TTC549 (cell line): ENCODE measurements at regions not wholly inside any gene's neighbourhood (a gene's known extent, or its start where the extent isn't known, plus 50 kb on each side); places are given as distances from the start of the nearest gene placed in this dataset.
"Not testable (repeated sequence)": the region's sequence is repeated elsewhere in the genome, so short reads cannot be mapped to it uniquely, and the experiment has no call there.

Source experiments
- FAIRE-seq: peaks from 2 replicates; lab custom pipeline; 2012; peaks lifted over from hg19 to GRCh38; lab: Jason Lieb, UNC

DNA sequence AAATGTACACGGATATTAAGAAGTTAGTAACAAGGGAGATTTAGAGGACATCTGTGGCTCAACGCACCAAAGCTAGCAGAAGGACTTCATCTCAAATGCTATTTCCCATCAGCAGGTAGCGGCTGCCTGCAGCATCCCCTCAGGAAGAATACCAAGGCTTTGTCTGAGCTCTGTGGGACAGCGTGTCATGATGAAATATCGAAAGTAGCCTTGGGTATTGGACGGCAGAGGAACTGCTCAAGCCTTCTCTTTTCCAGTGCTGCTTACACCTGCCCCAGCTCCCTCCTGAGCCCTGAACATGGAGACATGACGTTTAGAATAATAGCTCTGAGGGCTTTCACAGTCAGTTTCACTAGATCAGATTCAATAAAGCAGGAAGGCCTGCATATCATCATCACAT, 241.6 kb downstream of the SUCLG1 start:
- no peak for FAIRE-seq

DNA sequence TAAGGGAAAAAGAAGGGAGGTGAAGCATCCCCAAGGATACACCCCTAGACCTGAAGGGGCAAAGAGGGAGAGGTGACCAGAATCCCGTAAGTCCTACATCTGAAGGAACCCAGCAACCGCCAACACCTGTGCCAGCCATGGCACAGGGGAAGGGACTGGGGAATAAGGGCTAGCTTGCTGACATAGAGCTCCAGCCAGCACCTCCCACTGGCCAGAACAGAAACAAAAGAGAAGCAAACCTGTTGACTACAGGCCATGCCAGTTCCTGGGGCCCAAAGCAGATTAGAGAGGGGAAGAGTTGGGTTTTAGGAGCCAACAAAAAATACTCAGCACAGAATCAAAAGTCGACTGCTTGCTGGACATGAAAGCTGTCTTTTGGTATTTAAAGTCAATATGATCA, 244.6 kb downstream of the SUCLG1 start:
- FAIRE-seq: no peak

DNA sequence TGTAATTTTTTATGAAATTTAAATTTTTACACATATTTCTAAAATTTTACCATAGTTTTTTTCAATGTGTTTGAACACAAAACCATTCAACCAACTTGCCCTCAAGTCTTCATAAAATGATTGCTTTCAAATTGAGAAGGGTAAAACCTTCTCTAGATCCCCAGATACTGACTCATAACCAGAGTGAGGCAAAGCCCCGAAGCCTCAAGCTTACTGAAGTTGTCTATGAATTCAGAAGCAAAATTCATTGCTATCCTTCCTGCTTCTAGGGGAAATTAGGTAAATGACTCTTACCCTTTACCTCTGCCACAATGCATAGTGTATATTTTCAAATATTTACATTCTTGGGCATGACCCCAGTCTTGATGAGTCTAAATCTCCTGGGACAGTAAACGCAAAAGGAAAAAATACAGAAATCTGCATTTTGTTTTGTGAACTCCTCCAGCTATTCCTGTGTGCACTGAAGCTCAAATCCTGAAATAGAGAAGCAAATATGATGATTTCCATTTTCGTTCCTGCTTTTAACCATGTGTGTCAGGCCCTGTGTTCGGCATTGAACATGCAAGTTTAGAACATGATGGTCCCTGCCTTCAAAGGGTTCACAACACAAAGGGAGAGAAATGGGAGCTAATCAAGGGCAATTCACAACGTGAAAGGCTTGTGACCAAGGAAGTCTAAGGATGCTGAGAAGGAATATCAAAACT, 246.3 kb downstream of the SUCLG1 start:
- FAIRE-seq: no peak

DNA sequence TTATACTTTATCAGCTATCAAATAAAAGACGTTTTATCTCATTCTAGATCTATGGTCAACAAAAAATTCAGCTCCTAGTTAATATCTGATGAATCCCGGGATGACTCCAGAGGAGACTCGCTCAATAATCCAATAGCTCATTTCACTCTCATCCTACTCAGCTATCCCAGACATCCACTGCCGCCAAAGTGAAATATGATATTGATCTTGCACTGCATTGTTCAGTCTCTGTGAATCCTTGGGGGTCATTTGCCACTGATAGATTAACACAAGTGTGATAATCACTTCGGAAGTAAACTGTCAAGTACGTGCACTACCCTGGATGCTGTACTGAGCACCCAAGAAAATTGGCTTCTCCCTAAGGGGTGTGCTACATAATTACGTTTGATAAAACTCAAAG, 249.1 kb downstream of the SUCLG1 start:
- FAIRE-seq: no peak

DNA sequence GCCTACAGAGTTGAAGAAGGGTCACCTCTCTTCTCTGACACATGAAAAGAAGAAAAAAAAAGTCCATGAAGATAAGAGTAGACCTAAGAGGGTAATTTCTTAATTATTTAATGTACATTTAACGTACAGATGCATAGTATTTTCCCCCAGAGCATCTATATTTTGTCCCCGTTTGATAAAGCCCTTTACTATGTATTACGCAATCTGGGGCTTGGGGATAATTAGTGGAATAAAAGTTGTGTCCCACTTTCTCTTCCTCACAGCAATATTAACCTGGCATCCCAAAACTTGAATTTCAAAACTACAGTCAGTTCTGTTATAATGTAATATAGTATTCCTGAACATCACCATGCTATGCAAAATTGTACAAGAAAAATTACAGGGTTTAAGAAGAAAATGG, 254.1 kb downstream of the SUCLG1 start:
- no peak for FAIRE-seq

DNA sequence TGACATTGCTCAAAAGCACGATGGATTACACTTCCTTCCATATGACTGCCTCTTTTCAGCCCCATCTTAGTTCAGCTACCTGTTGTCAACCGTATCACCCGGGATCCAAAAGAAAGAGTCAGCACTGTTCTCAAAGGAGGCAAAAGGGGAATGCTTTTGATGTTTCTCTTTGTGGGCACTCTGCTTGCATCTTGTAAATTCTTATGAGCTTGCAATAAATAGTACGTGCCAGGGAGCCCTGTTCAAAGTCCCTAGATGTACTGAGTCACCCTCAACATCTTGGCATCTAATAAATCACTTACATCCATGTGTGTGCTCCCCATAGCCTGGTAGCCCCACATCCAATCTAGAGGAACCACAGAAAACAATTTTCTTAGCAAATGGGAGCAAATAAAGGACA, 256.9 kb downstream of the SUCLG1 start:
- FAIRE-seq: no peak

DNA sequence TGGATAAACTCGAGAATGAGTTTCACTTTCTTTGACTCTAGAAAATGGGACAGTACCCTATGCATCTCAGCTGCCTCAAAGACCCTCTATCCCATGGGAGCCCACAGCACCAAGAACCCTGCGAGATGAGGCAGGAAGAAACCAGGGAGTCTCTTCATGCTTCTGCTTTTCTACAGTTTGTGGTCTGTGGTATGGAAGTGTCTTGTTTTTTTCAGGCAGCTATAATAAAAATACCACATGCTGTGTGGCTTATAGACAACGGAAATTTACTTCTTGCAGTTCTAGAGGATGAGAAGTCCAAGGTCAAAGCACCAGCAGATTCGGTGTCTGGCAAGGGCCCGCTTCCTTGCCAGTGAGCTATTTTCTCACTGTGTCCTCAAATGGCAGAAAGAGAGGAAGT, 257.9 kb downstream of the SUCLG1 start:
- FAIRE-seq: no peak

DNA sequence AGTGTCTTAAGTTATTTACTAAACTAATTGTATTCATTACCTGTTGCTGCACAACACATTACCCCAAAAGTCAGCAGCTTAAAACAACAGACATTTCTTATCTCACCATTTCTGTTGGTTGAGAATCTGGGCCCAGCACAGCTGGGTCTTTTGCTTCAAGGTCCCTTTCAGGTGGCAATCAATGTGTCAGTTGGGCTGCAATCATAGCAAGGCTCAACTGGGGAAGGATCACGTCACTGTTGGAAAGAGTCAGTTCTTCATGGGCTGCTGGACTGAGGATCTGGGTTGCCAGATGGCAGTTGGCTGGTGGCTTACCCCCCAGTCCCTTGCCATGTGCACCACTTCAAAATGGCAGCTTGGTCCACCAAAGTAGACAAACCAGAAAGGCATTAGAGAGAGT, 261.2 kb downstream of the SUCLG1 start:
- no peak for FAIRE-seq

DNA sequence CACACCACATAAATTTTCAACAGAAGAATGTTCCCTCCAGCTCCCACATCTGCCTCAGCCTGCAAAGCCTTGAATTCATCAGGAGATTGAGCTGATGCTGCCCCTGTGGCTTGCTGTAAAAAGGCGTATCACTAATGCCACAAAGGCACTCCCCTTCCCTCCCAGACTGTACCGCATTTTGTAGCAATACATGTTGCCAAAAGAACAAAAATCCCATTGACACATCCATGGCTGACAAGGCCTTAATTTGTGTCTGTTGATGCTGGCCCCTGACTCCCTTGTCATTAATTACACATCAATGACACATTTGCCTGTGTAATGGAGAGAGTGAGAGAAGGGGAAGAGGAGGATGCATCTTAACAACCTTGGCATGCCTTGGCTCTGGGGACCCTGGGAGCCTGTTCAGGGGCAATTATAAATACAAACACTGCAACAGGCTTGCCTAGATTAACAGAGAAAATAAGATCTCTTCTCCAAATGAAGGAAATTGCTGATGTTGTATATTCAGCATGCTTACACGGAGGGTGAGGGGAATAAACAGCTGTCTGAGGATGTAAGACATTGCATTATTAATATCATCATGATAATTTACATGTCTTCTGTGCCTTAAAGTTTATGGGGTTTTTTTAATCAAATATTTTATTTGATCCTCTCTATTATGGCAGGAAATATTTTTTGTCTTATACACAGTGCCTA, 264.0 kb downstream of the SUCLG1 start:
- no peak for FAIRE-seq

DNA sequence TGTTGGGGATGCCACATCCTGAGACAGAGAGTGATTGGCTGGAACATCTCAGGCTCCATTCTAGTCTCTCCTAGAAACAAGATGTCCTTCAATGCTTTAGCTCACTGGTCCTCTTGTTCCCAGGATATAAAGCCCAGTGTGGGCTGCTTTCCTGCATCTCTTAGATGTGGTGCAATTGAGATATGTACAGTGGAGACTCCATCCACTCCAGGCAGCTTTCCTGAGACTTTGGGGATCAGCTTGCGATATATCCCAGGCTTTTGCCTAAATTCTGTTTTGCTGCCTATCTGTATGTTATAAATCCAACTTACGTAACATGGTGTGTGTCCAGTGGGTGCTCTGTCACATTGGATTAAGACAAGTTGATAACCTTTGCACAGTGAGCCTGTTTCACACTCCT, 264.9 kb downstream of the SUCLG1 start:
- FAIRE-seq: no peak

DNA sequence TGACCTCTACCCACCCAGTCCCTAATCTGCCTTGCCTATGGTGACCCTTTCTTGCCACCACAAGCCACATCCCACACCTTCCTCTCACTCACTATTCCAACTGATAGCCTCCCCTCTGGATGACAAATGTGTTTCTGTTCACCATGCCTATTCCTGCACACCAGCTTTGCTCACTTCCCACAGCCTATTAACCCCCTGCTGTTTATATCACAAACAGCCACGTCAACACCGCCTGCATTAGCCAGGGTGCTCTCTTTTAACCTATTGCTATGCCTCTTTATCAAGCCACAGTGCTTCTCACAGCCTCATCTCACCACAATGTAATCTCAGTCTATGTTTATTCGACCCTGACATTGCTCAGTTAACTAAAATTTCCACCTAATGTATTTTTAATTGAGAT, 271.8 kb downstream of the SUCLG1 start:
- no peak for FAIRE-seq

DNA sequence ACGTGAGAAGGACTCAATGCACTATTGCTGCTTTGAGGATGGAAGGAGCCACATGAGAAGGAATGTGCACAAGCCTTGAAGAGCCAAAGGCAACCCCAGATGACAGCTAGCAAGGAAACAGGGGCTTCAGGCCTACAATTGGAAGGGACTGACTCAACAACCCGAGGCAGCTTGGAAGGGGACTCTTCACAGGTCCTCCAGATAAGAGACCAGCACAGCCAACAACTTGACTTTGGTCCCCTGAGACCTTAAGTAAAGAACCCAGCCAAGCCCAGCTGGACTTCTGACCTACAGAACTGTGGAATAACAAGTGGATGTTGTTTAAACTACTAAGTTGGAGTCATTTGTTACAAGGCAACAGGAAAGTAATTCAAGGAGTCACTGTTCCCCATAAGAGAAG, 277.2 kb downstream of the SUCLG1 start:
- FAIRE-seq: no peak

DNA sequence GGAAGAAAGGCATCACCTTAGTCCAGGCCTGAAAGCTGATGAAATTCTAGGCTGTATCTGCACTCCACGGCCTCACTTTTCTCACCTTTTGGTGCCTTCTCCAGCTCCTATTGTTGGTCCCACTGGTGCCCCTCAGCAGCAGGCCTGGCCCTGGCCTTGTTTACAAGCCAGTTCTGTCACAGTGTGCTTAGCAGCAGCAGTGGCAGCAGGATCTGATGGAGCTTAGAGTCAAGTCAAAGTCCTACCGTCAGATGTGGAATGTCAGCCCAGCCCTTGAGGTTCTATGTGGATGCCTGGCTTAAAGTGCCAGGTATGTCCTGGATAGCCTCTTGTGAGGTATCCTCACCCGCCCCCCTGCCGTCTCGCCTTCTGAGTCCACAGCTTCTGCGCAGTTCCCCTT, 281.3 kb downstream of the SUCLG1 start:
- FAIRE-seq: no peak

DNA sequence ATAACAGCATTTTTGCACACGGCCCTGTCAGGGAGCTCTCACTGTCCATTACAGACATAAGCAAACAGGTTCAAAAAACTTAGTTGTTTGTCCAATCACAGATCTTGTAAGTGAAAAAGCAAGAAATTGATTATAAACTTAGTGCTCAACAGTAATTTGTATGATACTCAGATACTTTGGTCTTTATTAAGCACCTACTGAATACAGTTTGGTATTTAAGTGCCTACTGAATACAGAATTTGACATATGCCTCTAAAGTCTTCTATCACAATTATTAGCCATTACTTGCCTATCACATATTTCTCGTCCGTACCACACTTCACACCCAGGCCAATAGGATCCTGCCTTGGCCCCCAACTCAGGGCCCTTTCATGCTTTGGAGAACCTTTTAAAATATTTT, 283.1 kb downstream of the SUCLG1 start:
- FAIRE-seq: no peak

DNA sequence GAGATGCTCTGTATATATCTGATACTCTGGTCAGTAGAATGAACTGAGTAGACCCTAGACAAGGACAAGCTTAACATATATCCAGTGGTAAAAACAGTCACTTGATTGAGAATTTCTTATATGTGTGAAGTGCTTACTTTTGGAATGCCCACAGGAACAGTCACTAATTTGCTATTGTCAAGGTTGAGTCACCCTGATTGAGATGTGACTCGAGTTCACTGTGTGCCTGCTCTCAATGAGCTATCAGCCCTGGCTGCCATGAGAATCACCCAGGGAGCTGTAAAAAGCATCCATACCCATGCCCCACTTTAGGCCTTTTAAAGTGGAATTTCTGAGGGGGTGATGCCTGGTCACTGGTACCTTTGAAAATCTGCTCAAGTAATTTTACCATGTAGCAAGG, 283.7 kb downstream of the SUCLG1 start:
- FAIRE-seq: no peak

DNA sequence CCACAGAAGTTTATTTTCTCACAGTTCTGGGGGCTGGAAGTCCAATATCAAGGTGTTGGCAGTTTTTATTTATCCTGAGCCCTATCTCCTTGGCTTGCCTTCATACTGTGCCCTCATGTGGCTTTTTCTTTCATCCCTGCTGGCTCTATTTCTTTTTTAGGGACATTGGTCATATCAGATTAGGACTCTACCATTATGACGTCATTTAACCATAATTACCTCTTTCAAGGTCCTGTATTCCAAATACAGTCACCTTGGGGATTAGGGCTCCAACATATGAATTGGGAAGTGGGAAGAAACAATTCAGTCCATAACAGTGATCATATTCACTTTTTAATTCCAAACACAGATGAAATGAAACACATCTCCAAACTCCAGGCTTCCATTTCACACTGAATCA, 286.0 kb downstream of the SUCLG1 start:
- no peak for FAIRE-seq

DNA sequence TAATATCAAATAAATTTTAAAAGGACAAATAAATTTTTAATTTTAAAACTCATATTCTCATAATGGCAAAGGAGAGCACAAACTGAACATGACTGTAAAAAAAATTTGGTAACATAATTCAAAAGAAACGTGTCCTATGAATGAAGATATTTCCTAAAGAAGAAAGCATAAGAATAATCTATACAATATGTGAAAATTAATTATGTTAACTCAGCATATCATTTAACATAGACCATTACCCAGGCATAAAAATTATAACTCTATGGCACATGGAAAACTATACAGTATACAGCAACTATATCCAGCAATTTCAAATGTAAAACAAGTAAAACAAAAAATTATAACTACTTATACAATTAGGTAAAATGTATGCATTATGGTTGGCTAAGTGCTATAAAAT, 288.1 kb downstream of the SUCLG1 start:
- FAIRE-seq: no peak

DNA sequence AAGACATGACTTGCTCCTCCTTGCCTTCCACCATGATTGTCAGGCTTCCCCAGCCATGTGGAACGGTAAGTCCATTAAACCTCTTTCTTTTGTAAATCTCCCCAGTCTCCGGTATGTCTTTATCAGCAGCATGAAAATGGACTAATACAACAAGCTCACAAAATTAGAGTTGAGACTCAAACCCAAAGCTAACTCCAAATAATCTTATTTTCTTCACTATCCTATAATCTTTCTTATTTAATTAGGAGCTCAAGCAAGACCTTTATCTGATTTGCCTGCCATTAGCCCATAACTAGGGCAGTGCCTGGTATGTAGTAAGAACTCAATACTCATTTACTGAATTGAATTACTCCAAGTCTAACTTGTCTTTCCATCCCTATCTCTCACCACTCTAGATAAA, 289.2 kb downstream of the SUCLG1 start:
- no peak for FAIRE-seq

DNA sequence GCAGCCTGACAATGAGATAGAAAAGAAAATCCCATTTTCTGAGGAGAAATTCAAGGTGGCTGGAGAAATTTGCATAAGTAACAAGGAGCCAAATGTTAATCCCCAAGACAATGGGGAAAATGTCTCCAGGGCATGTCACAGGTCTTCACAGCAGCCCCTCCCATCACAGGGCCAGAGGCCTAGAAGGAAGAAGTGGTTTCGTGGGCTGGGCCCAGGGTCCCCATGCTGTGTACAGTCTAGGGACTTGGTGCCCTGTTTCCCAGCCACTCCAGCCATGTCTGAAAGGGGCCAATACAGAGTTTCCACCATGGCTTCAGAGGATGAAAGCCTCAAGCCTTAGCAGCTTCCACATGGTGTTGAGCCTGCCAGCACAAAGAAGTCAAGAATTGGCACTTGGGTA, 290.5 kb downstream of the SUCLG1 start:
- not testable (repeated sequence) for FAIRE-seq

DNA sequence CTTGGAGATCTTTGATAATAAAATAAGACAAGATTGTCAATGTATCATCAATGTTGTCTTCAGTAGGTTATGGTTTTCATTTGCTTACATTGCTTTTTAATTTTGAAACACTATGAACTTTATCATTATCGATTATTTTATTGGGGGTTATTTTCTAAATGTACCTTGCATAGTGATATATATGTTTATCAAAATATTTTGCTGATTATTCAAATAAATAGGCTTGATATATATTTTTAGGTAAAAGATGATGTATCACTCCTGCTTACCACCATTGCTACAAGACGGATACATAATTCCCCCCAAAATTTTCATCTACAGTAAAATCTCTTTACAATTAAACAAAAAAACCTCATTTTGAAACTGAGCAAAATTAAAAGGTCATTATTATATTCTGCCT, 293.8 kb downstream of the SUCLG1 start:
- FAIRE-seq: no peak

DNA sequence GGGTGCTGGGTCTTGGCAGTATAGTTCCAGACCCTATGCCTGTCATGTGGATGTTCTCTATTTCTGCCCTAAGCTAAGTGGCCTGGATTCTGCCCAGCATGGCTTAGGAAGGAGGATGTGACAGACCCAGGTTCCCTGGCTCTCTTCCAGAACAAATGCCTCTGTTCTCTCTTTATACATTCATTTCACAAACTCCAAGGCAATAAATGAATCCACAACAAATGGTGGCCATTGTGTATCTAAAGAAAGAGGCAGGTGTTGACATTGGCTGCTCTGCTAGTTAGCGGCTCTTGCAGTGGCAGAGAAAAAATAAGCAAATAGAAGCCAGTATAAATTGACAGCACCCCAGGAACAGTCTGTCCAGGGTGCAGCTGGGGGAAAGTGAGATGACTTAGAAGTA, 298.6 kb downstream of the SUCLG1 start:
- FAIRE-seq: no peak

DNA sequence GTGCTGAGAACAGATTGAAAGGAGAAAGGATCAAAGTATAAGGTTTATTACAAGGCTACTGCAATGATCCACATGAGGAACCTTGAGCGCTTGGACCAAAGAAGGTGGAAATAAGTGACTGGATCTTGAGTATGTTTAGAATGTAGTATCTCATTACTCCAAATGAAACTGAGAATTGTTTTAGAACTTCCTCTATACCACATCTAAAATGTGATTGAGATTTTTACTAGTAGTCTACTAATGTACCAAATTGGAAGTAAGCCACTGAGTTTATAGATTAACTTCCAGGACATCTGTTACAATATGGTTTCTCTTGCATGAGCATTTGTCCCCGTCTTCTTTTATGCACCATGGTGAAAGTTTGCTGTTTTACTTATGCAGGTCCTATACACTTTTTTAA, 300.5 kb downstream of the SUCLG1 start:
- FAIRE-seq: no peak

DNA sequence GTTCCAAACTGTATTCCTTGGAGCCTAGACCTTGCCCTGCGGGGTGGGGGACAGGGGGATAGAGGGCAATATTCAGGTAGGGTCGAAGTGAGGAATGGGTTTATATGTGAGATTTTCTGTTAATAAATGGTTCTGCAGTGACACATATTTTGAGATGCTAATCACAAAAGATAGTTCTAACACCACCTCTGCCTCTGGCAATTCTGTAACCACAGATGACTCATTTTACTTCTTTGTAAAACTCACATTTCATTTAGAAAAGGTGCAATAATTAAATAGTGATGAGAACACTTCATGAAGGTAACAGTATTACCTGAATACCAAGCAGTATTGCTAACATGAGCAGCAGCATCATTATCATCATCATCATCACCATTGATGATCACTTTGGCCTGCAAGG, 306.6 kb downstream of the SUCLG1 start:
- FAIRE-seq: no peak

DNA sequence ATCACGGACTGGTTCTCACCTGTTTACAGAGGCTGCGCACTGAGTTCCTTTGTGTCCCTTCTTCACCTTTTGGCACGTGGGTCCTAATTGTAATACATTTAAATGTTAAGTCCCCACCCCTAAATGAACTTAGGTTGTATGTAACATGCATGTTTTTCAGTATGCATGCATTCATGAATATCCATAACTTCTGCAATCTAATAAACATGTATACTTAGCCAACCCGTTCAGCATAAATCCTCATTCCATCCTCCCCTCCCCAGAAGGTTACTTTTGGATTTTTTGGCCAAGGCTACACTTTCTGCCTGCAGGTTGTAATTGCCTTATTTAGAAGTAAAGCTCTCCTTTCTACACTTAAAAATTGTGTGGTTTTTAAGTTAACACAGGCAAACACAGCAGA, 314.7 kb downstream of the SUCLG1 start:
- FAIRE-seq: no peak
